G401.6 (cell line): ENCODE measurements at regions not wholly inside any gene's neighbourhood (a gene's known extent, or its start where the extent isn't known, plus 50 kb on each side); places are given as distances from the start of the nearest gene placed in this dataset.
"Not testable (repeated sequence)": the region's sequence is repeated elsewhere in the genome, so short reads cannot be mapped to it uniquely, and the experiment has no call there.

Source experiments
- FAIRE-seq: peaks from 2 replicates; lab custom pipeline; 2012; peaks lifted over from hg19 to GRCh38; lab: Jason Lieb, UNC

DNA sequence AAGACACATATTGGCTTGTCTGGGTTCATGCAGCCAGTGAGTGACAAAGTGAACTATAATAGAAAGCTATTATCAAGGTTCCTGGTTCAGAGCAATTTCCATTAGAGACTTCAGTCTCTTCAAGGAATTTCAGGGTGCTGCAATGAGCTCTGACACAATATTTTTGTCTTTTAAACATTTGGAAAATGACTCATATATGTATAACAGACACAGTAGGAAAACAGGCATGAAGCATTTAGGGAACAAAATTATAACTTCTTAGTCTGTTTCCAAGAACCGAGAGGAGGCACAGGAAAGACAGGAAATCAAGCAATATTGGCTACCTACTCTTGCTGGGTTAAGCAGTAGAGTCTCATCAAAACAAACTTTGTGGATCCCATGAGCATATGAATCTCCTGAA is 170.4 kb downstream of the PTPRC start:
- no peak for FAIRE-seq

DNA sequence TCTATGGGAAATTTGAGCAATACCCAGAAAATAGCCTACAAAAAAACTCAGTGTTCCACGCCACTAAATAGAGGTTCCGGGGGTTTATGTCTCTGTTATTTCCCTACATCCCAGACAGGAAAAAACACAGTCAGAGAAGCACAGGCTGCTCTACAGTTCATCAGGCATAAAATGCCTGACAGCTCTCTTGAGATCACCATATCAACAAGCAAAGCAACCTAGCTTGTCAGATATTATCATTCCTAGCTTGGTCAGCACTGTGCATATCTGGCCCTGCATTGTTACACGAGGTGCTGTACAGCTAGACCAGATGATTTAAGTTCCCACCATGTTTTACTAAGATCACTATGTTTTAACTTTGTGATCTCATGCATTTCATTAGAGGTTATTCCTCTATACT is 172.6 kb downstream of the PTPRC start:
- FAIRE-seq: no peak

DNA sequence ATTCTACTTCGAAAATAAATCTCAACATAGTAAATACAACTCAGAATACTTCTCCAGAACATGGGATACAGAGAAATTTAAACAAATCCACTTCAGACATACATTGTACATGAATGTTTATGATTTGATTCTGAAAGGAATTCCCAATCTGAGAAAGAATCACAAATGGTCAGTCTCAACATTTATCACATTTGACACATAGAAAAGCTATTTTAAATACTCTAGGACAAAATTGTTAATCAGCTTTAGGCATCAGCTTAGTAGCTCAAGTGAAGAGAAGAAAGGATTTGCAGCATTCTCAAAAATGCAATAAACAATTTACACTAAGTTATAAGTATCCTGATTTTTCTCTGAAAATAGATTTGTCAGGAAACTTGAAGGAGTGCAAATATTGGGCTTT is 184.8 kb downstream of the PTPRC start:
- no peak for FAIRE-seq

DNA sequence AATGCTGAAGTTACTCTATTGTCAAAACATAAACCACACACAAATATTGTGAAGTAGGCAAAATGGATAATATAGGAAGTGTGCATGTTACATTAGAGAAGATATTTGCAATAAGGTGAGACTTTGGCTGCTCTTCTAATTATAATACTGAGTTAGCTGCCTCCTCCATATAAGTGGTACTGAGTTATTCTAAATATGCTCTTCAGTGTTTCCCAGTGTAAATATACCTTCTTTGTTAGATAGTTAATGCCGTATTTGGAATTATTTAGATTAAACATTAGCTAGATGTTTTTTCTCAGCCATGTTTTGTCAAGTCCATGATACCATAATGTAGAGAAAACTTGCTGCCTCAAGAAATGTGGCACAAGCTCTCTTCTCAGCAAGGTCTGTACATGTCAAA is 186.4 kb downstream of the PTPRC start:
- no peak for FAIRE-seq

DNA sequence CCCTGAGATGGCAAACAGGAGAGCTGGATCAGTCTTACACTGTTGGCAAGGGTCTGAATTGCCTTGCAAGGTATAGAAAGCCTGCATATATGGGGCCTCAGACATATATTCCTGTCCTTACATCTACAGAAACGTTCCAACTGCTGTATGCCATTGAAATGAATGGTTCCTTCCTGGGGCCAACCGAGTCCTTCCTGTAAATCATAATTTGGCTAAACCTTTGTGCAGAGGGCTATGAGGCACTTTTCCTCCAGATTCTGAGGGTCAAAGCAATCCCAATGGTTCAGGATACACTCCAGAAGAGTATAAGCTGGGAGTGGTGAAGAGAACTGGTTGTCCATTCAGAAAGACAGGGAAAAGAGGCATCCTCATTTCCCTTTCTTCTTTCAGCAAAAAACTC is 190.5 kb downstream of the PTPRC start:
- no peak for FAIRE-seq

DNA sequence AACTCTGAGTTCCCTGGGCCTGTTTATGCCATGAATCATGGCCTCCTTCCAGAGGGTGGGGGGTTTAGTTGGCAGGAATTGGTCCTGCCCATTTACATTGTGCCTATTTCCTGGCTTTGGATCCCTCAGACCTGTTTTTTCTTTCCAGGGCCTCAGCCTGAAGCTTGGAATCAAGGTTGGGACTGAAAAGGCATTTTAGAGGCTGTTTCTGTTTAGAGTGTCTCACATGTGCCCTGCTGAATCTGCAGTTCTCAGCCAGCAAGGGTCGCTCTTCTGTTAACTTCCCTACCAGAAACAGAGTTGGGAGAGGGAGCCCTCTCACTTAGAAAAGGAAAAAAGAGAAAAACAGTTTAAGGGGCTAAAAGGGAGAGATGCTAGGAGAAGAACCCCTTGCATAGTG is 191.1 kb downstream of the PTPRC start:
- no peak for FAIRE-seq

DNA sequence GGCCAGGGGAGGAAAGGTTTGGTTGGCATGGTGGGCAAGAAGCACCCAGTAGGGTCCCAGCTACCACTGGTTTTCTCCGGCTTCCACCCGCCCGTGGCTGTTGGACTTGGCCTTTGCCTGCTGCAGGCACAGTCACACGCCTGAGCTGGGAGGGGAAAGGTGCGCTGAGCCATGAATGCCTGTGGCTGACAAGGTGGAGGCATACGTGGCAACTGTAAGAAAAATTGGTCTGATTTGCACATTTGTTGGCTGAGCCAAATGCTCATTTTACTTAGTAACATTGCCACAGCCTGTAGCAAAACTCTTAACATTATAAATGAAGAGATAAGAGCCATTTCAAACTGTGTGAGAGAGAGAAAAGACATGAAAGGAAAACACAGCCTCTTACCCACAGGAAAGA is 191.6 kb downstream of the PTPRC start:
- FAIRE-seq: no peak

DNA sequence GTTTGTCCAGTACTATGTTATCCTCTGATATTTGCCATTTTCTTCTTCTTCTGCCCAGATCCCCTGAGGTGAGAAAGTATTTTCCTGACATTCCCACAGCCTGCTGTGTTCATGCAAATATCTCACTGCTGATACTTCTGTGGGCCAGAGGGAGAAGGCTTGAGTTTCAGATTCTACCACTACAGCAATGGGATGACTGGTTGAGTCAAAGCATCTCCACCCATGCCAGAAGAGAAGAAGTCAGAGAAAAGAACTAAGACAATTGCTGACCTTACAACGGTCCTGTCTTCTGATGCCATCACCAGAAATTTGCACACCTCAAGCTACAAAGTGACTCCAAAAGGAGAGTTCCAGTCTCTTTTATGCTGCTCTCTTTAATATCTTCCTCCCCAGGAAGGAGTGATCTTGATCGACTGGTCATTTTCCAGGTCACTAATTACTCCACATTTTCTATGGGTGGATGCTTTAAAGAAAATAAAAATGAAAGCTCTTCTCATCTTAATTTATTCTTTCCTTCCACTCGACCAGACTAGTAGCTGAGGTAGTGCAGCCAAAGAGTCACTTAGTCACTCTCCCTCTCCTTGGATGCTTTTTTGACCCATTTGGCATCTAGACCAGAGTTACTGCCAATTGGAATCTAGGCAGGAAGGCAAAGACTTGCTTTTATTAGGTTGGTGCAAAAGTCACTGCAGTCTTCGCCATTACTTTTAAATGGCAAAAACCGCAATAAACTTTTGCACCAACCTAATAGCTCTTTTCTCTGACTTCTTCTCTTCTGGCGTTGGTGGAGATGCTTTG is 195.1 kb downstream of the PTPRC start:
- FAIRE-seq: no peak

DNA sequence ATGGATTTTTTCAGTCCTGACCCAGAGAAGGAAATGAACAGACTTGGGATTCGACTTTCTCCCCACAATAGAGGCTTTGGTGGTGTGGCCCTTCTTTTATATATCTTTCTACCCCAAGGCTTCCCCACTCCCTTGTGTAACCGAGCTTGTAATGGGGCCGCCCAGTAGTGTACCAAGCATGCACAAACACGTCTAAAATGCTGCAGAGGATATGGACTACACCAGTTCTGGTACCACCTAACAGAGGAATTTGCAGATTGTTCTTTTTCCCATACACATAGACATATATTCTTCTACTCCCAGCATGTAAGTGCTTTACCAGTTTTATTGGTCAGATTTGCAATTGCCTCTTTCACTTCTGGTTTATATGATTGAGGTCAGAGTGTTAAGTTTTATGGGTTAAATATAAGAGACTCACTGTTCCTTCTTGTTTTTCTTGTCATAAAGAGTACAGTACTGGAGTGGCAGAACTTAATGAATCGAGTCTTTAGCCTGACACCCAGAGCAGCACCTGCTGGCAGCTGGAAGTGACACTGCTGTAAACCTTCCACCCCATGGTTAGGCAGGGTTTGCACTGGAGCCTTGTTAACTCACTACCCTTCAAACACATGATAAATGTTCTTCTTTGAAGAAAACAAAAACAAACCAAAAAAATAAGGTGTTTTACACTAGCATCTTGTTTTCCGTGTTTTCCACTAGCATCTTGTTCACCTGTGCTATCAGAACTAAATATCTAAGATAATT is 198.6 kb downstream of the PTPRC start:
- FAIRE-seq: no peak

DNA sequence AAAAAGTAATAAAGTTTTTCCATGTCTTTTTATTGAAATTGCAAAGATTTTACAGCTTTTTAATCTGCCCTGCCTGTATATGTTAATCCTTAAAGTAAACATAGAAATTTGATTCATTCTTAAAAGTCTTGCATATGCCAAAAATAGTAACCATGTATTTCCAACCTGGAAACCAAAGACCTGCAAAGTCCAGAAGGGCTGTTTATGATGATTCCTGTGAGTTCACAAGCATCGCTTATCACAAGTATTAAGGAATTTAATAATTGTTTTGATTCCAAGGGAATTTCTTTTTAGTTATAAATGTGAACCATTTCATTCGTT is 199.1 kb downstream of the PTPRC start:
- no peak for FAIRE-seq

DNA sequence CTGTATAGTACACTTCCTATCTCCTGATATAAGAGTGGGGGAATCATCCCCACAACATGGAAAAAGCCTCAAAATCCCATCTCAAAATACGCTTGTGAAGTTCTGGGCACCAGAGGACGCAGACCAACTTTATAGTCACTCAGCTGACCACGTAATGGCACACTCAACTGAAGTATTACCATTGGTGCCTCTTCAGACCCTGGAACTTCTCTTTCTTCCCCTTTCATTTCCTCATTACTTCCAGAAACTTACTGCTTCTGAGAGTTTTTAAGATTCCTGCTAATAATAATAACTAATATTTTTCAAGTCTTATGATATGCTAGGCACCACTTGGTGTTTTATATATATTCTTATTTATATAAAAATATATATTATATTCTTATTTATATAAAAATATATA is 202.6 kb downstream of the PTPRC start:
- no peak for FAIRE-seq

DNA sequence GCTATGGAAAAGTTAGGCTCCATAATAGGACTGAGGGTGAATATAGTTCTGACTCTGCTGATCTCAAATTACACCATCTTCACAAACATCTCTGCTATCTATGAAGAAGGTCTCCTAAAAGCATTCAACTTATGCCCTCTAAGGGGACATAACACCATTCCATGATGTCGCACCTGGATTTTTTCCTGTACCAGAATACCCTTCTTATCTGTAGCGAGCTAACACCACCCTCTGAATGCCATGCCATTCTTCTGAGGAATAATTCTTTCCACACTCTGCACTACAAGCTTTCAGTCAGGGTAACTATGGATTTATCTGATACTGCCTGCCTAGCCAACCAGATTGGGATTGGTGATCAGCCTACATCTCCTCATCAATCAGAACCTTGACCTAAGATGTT is 203.8 kb downstream of the PTPRC start:
- FAIRE-seq: no peak

DNA sequence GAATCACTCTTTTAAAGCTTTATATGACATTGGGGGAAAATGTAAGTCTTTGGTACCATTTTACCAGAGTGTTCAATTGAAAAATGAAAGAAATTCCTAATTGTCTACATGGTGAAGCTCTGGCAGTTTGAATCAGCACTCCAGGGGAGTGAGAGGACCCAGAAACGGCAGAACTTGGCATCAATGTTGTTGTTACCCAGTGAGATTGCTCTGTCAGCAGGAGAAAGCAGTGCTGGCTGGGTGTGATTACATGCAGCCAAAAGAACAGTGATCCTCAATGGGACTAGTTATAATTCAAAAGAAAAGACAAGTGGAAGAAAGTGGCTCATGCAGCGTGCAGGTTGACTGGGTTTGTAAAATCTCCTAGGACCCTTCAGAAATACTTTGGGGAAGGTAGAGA is 206.4 kb downstream of the PTPRC start:
- no peak for FAIRE-seq

DNA sequence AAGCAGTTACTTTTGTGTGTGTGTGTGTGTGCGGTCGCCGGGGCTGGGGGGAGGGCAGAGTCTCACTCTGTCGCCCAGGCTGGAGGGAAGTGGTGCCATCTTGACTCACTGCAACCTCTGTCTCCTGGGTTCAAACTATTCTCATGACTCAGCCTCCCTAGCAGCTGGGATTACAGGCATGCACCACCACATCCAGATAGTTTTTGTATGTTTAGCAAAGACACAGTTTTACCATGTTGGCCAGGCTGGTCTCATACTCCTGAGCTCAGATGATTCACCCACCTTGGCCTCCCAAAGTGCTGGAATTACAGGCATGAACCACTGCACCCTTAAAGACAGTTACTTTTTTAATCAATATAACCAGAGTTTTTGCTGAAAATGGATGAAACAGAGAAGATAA is 207.0 kb downstream of the PTPRC start:
- no peak for FAIRE-seq

DNA sequence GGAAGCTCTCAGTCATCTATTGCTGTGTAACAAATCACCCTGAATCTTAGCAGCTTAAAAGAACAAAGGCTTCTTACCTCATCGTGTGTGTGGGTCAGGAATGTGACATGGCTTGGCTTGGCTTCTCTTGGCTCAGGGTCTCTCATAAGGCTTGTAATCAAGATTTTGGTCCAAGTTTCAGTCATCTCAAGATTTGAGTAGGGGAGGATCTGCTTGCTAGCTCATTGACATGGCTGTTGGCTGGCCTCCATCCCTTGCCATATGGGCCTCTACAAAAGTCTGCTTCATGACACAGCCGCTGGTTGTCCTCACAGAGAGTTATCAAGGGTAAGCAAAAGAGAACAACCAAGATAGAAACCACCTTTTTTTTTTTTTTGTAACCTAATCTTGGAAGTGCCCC is 207.7 kb downstream of the PTPRC start:
- no peak for FAIRE-seq

DNA sequence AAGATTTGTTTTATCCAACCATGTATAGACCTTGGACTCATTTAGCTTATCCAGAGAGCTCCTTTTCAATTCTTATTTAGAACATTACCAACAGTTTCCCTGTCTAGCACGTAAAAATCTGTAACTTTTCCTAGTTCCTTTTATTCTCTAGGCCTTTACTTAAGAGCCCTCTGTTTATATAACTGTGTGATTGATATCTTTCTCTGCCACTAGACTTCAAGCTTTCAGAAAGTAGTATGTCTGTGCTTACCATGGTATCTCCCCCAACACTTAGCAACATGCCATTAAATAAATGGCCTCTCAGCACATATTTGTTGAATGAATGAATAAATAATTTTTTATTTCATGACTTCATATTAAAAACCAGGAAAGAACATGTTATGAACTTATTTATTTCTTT is 209.4 kb downstream of the PTPRC start:
- no peak for FAIRE-seq

DNA sequence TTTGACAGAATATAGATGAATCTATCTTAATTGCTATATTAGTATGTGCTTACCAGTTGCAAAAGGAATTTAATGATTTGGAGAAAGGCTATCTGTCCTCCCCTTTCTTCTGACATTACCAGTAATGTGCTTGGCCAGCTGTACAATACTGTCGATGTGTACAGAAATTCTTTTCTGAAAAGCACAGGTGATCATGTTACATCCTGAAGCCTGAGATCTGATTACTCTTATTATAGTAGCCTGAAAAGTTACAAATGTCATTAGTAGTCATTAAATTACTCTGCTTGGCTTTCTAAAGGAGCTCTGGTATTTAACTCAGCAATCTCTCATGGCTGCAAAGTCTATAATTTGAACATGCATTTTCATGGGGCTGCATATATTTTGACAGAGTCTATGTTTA is 209.8 kb downstream of the PTPRC start:
- FAIRE-seq: no peak

DNA sequence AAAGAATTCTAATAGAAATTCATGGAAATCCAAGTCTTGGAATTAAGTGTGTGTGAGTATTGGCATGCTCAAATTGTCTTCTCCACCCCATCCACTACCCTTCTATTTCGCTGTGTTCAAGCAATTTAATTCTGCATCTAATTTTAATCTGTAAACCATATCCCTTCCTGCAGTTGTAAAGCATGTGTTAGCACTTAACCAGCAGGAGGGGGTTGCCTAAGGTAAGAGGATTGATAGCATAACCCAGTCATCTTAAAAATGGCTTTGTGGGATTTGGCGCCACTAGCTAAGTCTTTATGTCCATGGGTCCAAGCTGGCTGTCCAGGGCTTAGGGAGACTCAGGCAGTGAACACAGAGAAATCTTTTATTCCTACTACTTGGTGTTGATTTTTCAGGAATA is 210.3 kb downstream of the PTPRC start:
- no peak for FAIRE-seq

DNA sequence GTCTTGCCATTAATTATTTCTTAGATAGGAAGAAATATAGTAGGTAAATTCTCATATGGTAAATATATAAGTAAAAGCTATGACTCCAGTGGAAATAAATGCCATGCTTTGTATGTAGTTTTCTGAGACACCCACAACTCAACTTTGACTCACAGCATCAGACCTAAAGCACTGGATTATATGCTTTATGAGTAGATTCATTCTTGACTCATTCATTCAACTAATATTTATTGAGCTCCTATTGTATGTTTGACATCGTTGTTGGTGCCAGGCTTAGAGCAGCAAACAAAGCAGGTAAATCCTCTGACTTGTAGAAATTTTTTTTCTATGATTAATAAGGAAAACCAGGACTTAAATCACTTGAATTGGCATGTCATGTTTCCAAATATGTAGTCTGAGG is 211.4 kb downstream of the PTPRC start:
- no peak for FAIRE-seq

DNA sequence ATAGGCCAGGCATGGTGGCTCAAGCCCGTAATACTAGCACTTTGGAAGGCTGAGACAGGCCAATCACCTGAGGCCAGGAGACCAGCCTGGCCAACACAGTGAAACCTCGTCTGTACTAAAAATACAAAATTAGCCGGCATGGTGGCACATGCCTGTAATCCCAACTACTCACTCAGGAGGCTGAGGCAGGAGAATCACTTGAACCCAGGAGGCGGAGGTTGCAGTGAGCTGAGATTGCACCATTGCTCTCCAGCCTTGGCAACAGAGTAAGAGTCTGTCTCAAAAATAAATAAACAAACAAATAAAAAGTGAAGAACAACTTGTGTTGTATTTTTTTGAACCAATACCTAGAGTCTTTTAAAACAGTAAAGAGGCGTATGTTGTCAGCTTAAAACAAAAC is 212.1 kb downstream of the PTPRC start:
- FAIRE-seq: not testable (repeated sequence)

DNA sequence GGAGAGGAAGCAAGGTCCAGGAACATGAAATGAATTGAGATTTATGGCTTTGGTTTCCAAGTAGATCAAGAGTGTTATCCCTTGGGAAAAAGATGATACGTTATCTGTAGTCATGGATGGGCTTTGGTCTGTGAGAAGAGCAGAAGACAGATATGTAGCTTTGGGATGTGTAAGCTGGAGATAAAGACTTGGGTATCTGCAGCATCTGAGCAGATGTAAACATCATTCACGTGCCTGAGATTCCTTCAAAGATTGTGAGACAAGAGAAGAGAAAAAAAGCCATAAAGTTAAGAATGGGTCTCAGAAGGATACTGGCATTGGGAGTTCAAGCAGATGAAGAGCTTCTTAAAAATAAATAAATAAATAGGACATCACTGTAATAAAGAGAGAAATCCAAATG is 217.8 kb downstream of the PTPRC start:
- no peak for FAIRE-seq

DNA sequence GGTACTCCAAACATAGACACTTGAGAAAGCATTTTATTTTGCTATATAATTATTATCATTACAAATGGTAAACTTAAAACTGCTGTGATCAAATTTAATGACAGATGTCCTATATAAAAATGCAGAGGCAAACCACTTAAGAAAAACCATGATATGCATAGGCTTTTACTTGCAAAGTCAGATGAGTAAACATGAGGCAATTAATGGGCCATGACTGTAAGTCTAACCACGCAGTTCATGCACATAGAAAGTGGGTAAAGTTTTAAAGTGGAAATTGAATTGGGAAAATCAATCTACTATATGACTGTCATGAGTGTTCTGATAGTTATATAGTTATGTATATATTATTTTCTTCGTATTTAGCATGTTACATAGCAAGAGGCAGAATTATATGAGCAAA is 219.2 kb downstream of the PTPRC start:
- FAIRE-seq: no peak

DNA sequence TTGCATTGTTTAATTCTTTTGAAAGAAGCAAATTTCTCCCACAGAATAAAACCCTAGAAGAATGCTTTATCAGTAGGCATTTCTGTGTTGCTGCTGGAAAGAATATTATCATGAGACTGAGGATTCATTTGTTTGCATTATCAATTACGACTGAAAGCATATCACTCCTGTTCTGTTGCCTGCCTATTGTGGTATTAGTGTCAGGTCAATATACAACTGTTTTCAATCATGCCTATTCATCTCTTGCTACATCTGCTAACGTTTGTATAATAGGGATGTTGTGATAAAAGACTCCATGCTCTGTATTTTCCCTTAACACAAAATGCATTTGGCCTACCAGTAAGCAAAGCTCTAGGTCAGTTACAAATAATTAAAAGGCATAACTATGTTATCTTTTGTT is 221.5 kb downstream of the PTPRC start:
- no peak for FAIRE-seq

DNA sequence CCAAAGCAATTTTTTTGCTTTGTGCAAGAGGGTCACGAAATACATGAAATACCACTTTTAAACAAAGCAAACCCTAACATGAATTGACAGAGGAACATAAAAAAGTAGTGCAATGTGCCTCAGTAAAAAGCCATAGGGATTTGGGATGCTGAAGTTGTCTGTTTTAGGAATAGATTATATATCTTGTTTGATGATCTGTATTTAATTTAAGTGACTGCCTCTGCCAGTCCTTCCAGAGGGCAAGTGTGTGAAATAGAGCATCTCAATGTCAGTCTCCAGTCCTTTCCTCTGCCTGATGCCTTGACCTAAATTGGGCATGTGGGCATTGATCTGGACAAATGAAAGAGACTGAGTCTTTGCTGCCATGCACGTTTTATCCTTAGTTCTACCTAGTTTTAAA is 222.8 kb downstream of the PTPRC start:
- no peak for FAIRE-seq
